ENCODE measurements at regions not wholly inside any gene's neighbourhood (a gene's known extent, or its start where the extent isn't known, plus 50 kb on each side); places are given as distances from the start of the nearest gene placed in this dataset.

DNA sequence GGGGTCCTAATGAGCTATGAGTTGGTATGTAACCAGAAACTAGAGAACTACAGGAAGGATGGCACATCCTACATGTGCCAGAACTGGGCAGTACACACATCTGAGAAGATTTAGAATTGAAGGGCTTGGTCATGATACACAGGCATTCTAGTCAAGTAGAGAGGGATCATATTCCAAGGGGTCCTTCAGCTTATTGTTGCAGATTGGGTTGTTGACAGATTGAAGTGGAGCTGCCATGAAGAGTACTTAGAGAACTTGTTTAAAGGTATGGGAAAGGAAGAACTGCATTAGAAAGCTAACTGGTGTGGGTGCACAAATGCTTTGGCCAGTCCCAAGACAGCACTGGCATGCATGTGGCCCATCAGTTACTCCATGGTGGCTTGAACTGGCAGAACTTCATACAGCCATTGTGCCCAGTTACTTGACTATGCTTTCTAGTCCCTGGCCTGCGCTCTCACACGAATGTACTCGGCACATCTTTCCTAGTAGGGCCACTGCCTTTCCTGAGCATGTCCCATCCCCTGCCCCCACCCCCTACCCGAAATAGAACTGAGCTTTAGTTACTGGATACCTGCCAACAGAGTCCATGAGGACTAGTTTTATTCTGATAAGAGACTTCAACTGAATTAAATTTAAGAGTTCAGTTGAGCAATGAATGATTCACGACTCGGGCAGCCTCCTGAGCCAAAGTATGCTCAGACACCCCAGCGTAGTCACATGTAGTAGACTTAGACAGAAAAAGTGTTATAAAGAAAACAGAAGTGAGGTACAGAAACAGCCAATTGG lies 64.0 kb downstream of the CCNG2 start:
- TF ChIP-seq, protein P1, sequence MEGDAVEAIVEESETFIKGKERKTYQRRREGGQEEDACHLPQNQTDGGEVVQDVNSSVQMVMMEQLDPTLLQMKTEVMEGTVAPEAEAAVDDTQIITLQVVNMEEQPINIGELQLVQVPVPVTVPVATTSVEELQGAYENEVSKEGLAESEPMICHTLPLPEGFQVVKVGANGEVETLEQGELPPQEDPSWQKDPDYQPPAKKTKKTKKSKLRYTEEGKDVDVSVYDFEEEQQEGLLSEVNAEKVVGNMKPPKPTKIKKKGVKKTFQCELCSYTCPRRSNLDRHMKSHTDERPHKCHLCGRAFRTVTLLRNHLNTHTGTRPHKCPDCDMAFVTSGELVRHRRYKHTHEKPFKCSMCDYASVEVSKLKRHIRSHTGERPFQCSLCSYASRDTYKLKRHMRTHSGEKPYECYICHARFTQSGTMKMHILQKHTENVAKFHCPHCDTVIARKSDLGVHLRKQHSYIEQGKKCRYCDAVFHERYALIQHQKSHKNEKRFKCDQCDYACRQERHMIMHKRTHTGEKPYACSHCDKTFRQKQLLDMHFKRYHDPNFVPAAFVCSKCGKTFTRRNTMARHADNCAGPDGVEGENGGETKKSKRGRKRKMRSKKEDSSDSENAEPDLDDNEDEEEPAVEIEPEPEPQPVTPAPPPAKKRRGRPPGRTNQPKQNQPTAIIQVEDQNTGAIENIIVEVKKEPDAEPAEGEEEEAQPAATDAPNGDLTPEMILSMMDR (IDR thresholded peaks at IDR 0.05), result no peak
- TF ChIP-seq POLR2A (IDR thresholded peaks at IDR 0.05), result no peak
- DNase-seq, result no peak
- no peaks in the 10 kb centered on the region for H3K4me1 ChIP-seq
- no peaks in the 10 kb centered on the region for H3K9me3 ChIP-seq
- intact Hi-C loops (cut with DNase I), result no loop called here
- ATAC-seq, result peak in 1 of 4 donors; percentile 25
- 63% methylated on average over 7 of the region's 7 CpGs for WGBS (ENCODE audit: insufficient coverage, low coverage, low lambda C conversion rate, missing lambda C conversion rate)
- no peak overlapping the region for H3K4me3 ChIP-seq
- no peaks in the 10 kb centered on the region for H3K36me3 ChIP-seq
- no peak overlapping the region for H3K27ac ChIP-seq
- no peaks in the 10 kb centered on the region for H3K27me3 ChIP-seq

DNA sequence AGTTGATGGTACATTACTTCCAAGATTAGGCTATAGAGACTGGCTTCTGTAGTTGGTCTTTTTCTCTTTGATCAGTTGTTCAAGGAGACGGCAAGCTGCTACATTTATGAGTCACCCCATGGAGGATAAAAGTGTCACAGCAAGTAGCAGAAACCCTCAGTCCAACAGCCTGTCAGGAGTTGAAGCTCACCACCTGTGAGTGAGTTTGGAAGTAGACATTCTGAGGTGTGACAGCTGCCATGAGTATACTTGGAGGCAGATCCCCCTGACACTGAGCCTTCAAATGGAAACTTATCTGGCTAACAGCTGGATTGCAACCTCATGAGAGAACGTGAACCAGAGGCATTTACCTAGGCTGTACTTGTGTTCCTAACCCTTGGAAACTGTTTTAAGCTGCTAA lies 68.0 kb downstream of the CCNG2 start:
- Histone ChIP-seq H3K27ac (no peak overlapping the region), H3K9me3 (no peaks in the 10 kb centered on the region), H3K4me3 (no peak overlapping the region), H3K27me3 (no peaks in the 10 kb centered on the region), H3K4me1 (no peaks in the 10 kb centered on the region), H3K36me3 (no peaks in the 10 kb centered on the region)
- ATAC-seq, result no peak
- intact Hi-C loops (cut with DNase I), result no loop called here
- WGBS (ENCODE audit: insufficient coverage, low coverage, low lambda C conversion rate, missing lambda C conversion rate), result 21% methylated on average over 2 of the region's 2 CpGs
- TF ChIP-seq POLR2A (IDR thresholded peaks at IDR 0.05), result no peak
- TF ChIP-seq, protein P1 (IDR thresholded peaks at IDR 0.05), result no peak
- no peak for DNase-seq

DNA sequence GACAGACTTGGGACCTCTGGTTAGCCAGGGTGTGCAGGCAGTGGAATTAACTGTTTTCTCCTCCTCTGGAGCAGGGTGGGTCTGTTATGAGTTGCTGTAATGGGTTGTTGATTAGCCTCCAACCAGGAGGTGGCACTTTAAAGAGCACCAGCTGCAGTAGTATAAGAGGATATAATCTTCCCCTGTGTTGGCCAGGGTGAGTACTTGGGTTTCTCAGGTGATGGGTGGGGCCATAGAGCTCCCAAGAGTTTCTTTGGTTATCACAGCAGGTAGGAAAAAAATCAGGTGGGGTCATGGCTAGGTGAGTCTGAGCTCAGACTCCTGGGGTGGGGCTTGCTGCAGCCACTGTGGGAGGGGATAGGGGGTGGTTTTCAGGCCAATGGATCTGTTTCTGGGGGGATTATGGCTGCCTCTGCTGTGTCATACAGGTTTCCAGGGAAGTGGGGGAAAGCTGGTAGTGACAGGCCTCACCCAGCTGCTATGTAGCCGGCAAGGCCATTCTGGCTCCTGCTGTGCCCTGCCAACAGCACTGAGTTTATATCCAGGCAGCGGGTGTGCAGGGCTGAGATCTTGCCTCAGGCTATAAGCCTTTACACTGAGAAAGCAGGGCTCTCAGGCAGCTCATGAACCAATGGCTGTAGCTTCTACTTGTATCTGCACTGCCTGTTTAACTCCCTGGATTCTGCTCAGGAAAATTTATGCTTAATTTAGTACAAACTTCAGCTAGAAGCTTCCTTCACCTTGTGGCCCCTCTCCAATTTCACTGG lies 70.1 kb downstream of the CCNG2 start:
- Histone ChIP-seq H3K27me3 (no peaks in the 10 kb centered on the region), H3K9me3 (no peaks in the 10 kb centered on the region), H3K27ac (no peak overlapping the region), H3K4me1 (no peaks in the 10 kb centered on the region), H3K4me3 (no peak overlapping the region), H3K36me3 (no peaks in the 10 kb centered on the region)
- intact Hi-C loops (cut with DNase I), result no loop called here
- no peak for ATAC-seq
- 50% methylated on average over 1 of the region's 2 CpGs for WGBS (ENCODE audit: insufficient coverage, low coverage, low lambda C conversion rate, missing lambda C conversion rate)
- no peak for TF ChIP-seq POLR2A (IDR thresholded peaks at IDR 0.05)
- TF ChIP-seq, protein P1 (IDR thresholded peaks at IDR 0.05), result no peak
- DNase-seq, result no peak

DNA sequence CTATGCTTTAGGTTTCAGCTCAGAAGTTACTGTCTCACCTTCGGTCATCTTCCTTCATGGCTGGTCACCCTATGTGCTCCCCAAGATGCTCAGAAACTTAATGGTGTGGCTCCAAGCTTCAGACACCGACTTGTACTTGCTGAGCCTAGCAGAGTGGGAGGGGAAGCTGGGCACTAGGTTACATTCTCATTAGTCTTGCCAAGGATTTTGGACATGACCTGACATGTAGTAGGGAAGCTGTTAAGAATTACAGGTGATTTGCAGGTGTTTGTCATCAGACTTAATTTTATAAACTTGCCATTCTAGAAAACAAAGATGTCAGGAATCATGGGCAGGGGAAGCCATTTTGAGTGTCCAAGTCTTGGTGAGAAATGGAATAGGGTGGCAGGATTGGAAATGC lies 72.4 kb downstream of the CCNG2 start:
- DNase-seq (no peak), ATAC-seq (no peak)
- Histone ChIP-seq H3K4me3 (no peak overlapping the region), H3K4me1 (no peaks in the 10 kb centered on the region), H3K36me3 (no peaks in the 10 kb centered on the region), H3K27ac (no peak overlapping the region), H3K9me3 (no peaks in the 10 kb centered on the region), H3K27me3 (no peaks in the 10 kb centered on the region)
- intact Hi-C loops (cut with DNase I), result no loop called here
- 83% methylated on average over 1 of the region's 2 CpGs for WGBS (ENCODE audit: insufficient coverage, low coverage, low lambda C conversion rate, missing lambda C conversion rate)
- TF ChIP-seq, protein P1 (IDR thresholded peaks at IDR 0.05), result no peak
- no peak for TF ChIP-seq POLR2A (IDR thresholded peaks at IDR 0.05)
